Stimulated activated CD8-positive, alpha-beta memory T cell treated with anti-CD3 and anti-CD28 coated beads, Interleukin-15, amount 100 ng/mL, for 4 hours (primary cell): ENCODE measurements at regions not wholly inside any gene's neighbourhood (a gene's known extent, or its start where the extent isn't known, plus 50 kb on each side); places are given as distances from the start of the nearest gene placed in this dataset.
"Not testable (repeated sequence)": the region's sequence is repeated elsewhere in the genome, so short reads cannot be mapped to it uniquely, and the experiment has no call there.

Experiments used
- DNase-seq, 2 donors: peaks; one replicate each; pipeline ENCODE4 v3.0.0-alpha.2; 2020; ENCODE audit warnings: low read depth in 2 of 2

- no peak for DNase-seq
These were observed 214.5 kb upstream of the PRSS1 start for GRCh38 chr7:142534726-142535122.

- no peak for DNase-seq
These were observed 215.4 kb upstream of the PRSS1 start for GRCh38 chr7:142533920-142534319.

GRCh38 chr7:142529591-142529990 is 219.7 kb upstream of the PRSS1 start:
- DNase-seq: no peak

GRCh38 chr7:142528608-142529408 is 220.5 kb upstream of the PRSS1 start:
- no peak for DNase-seq

- DNase-seq: no peak
These were observed 225.3 kb upstream of the PRSS1 start for GRCh38 chr7:142523821-142524460.

- DNase-seq: no peak
These were observed 226.5 kb upstream of the PRSS1 start for GRCh38 chr7:142522735-142523134.

- DNase-seq: not testable (repeated sequence)
These were observed 228.4 kb upstream of the PRSS1 start for GRCh38 chr7:142520885-142521284.

- not testable (repeated sequence) for DNase-seq
These were observed 228.8 kb upstream of the PRSS1 start for GRCh38 chr7:142520455-142520854.

- no peak for DNase-seq
These were observed 229.9 kb upstream of the PRSS1 start for GRCh38 chr7:142519079-142520078.

- DNase-seq: no peak
These were observed 233.2 kb upstream of the PRSS1 start for GRCh38 chr7:142516038-142516501.

- not testable (repeated sequence) for DNase-seq
These were observed 234.6 kb upstream of the PRSS1 start for GRCh38 chr7:142514716-142515115.

GRCh38 chr7:142513178-142513955 is 235.9 kb upstream of the PRSS1 start:
- DNase-seq: no peak

- DNase-seq: no peak
These were observed 237.5 kb upstream of the PRSS1 start for GRCh38 chr7:142511801-142512200.

GRCh38 chr7:142511374-142511773 is 237.9 kb upstream of the PRSS1 start:
- no peak for DNase-seq

GRCh38 chr7:142509235-142509634 is 240.0 kb upstream of the PRSS1 start:
- not testable (repeated sequence) for DNase-seq

GRCh38 chr7:142508251-142508650 is 241.0 kb upstream of the PRSS1 start:
- DNase-seq: no peak

- no peak for DNase-seq
These were observed 241.5 kb upstream of the PRSS1 start for GRCh38 chr7:142507799-142508198.

- DNase-seq: not testable (repeated sequence)
These were observed 242.2 kb upstream of the PRSS1 start for GRCh38 chr7:142507066-142507465.

- DNase-seq: no peak
These were observed 242.7 kb upstream of the PRSS1 start for GRCh38 chr7:142506601-142507000.

GRCh38 chr7:142503949-142504348 is 245.3 kb upstream of the PRSS1 start:
- not testable (repeated sequence) for DNase-seq

GRCh38 chr7:142503036-142503435 is 245.2 kb upstream of the PRSS58 start:
- DNase-seq: no peak
